GM23248 (cell line): ENCODE measurements at regions not wholly inside any gene's neighbourhood (a gene's known extent, or its start where the extent isn't known, plus 50 kb on each side); places are given as distances from the start of the nearest gene placed in this dataset.
A peak's percentile ranks its signal among the peaks of the same experiment; 100 is the strongest.

Experiments used
- DNase-seq: peaks from one replicate; pipeline ENCODE4 v3.0.0-alpha.2; 2015
- H2AFZ ChIP-seq: fragments of 200-600 bp; sonication (generic); 2 replicates; pipeline ENCODE4 v1.6.1; 2016; ENCODE audit warnings: antibody characterized with exemption
- H3F3A ChIP-seq: fragments of 200-600 bp; sonication (generic); 2 replicates; pipeline ENCODE4 v1.6.1; 2016; ENCODE audit warnings: mild to moderate bottlenecking, antibody characterized with exemption, mixed run types; ENCODE audit not compliant: insufficient read depth
- H3K27ac ChIP-seq: fragments of 200-600 bp; sonication (generic); 2 replicates; pipeline ENCODE4 v1.5.1; 2016; ENCODE audit warnings: mild to moderate bottlenecking
- H3K27me3 ChIP-seq: fragments of 200-600 bp; sonication (generic); replicated peaks from 2 replicates; pipeline ENCODE4 v1.6.1; 2016; ENCODE audit warnings: mild to moderate bottlenecking; ENCODE audit not compliant: insufficient read depth
- H3K36me3 ChIP-seq: fragments of 200-600 bp; sonication (generic); 2 replicates; pipeline ENCODE4 v1.6.1; 2016; ENCODE audit warnings: low read depth, mild to moderate bottlenecking
- H3K4me1 ChIP-seq: fragments of 200-600 bp; sonication (generic); 2 replicates; pipeline ENCODE4 v1.6.1; 2016; ENCODE audit warnings: mild to moderate bottlenecking; ENCODE audit not compliant: insufficient read depth
- H3K4me2 ChIP-seq: fragments of 200-600 bp; sonication (generic); one replicate; pipeline ENCODE4 v1.6.1; 2016; ENCODE audit warnings: mild to moderate bottlenecking; ENCODE audit not compliant: unreplicated experiment
- H3K4me3 ChIP-seq: fragments of 200-600 bp; sonication (generic); 2 replicates; pipeline ENCODE4 v1.5.1; 2016; ENCODE audit warnings: mild to moderate bottlenecking
- H3K79me2 ChIP-seq: fragments of 200-600 bp; sonication (generic); 2 replicates; pipeline ENCODE4 v1.6.1; 2016; ENCODE audit warnings: mild to moderate bottlenecking; ENCODE audit not compliant: insufficient read depth
- H3K9ac ChIP-seq: fragments of 200-600 bp; sonication (generic); 2 replicates; pipeline ENCODE4 v1.6.1; 2016; ENCODE audit warnings: mild to moderate bottlenecking
- H3K9me2 ChIP-seq: fragments of 200-600 bp; sonication (generic); 2 replicates; pipeline ENCODE4 v1.6.1; 2016; ENCODE audit warnings: mixed run types, mild to moderate bottlenecking, moderate library complexity; ENCODE audit not compliant: insufficient read depth
- H3K9me3 ChIP-seq: fragments of 200-600 bp; sonication (generic); one replicate; pipeline ENCODE4 v1.6.1; 2017; ENCODE audit warnings: low read depth
- H4K20me1 ChIP-seq: fragments of 200-600 bp; sonication (generic); 2 replicates; pipeline ENCODE4 v1.6.0; 2016; ENCODE audit not compliant: insufficient read depth
- EZH2 ChIP-seq: fragments of 200-600 bp; sonication (generic); IDR thresholded peaks from 2 replicates; pipeline ENCODE4 v1.6.1; 2018; ENCODE audit warnings: antibody characterized with exemption, mild to moderate bottlenecking; ENCODE audit not compliant: insufficient read depth, poor library complexity, severe bottlenecking
- EZH2phosphoT487 ChIP-seq: fragments of 200-600 bp; sonication (generic); IDR thresholded peaks from 2 replicates; pipeline ENCODE4 v1.6.1; 2018; ENCODE audit warnings: antibody characterized with exemption, moderate library complexity, mild to moderate bottlenecking, low read depth; ENCODE audit not compliant: insufficient read depth
- WGBS, 2 experiments: methylation state at CpG; one replicate each; pipeline ENCODE4 v1.1.6; 2015 to 2017; ENCODE audit warnings: low lambda C conversion rate in 2 of 2, low coverage in 1 of 2; ENCODE audit errors: missing lambda C conversion rate in 2 of 2; 5-methylcytosine and 5-hydroxymethylcytosine counted together
- in situ Hi-C: fragments of 300-500 bp; cut with MboI; formaldehyde crosslinking; loops from 2 replicates; pipeline ENCODE4 v1.15.0; 2020

DNA sequence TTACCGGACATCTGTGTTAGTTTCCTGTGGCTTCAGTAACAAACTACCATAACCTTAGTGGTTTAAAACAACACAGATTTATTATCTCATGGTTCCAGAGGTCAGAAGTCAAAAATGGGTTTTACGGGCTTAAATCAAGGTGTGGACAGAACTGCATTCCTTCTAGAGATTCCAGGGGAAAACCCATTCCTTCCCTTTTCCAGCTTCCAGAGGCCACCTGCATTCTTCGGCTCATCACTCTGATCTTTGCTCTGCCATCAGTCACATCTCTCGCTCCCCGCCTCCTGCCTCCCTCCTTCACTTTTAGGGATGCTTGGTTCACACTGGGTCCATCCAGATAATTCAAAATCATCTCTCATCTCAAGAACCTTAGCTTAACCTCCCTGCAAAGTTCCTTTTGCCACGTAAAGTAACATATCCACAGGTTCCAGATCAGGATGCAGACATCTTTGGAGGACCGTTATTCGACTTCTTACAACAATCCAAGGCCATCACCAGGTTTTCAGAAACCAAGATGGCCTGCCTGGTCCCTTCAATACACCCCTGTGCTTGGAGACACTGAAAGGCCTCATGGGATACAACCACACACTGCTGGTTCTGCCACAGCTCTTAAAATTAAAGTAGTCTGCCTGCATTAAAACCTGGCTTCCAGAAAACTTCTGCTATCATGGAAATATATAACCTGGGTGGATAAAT is 225.9 kb upstream of the MYO3A start:
- no peaks in the 10 kb centered on the region for H3K4me1 ChIP-seq
- TF ChIP-seq EZH2 (no peak), EZH2phosphoT487 (no peak)
- no peaks in the 10 kb centered on the region for H3K36me3 ChIP-seq
- H4K20me1 ChIP-seq = no peaks in the 10 kb centered on the region
- no peaks in the 10 kb centered on the region for H3K9me3 ChIP-seq
- H3K9ac ChIP-seq = no peak overlapping the region
- no peaks in the 10 kb centered on the region for H3F3A ChIP-seq
- H3K27ac ChIP-seq = no peak overlapping the region
- WGBS, 2 experiments = 57 to 63% methylated on average over 8 of the region's 8 CpGs
- no peak overlapping the region for H3K4me2 ChIP-seq
- no peak overlapping the region for H3K4me3 ChIP-seq
- H3K9me2 ChIP-seq = no peaks in the 10 kb centered on the region
- H2AFZ ChIP-seq = no peak overlapping the region
- no peaks in the 10 kb centered on the region for H3K27me3 ChIP-seq
- DNase-seq = no peak
- in situ Hi-C loops = no loop called here
- H3K79me2 ChIP-seq = no peaks in the 10 kb centered on the region

DNA sequence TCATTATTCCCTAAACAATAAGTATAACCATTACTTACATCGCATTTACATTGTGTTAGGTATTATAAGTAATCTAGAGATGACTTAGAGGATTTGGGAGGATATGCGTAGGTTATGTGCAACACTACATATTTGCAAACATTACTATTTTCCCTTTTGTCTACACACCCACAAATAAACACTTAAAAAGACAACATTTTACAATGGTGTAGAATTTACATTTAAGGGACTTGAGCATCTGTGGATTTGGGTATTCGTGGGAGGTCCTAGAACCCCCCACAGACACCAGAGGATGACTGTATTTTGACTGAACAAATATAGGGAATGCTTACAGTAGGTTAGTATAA is 220.2 kb upstream of the MYO3A start:
- H3K9ac ChIP-seq = no peak overlapping the region
- in situ Hi-C loops = no loop called here
- H3K79me2 ChIP-seq = no peaks in the 10 kb centered on the region
- H3K4me2 ChIP-seq = no peak overlapping the region
- no peak overlapping the region for H3K4me3 ChIP-seq
- 58% methylated on average over 3 of the region's 3 CpGs for WGBS, 2 experiments
- no peaks in the 10 kb centered on the region for H4K20me1 ChIP-seq
- no peaks in the 10 kb centered on the region for H3K9me3 ChIP-seq
- H3K27ac ChIP-seq = no peak overlapping the region
- H2AFZ ChIP-seq = no peak overlapping the region
- no peaks in the 10 kb centered on the region for H3K36me3 ChIP-seq
- no peaks in the 10 kb centered on the region for H3K4me1 ChIP-seq
- H3K9me2 ChIP-seq = no peaks in the 10 kb centered on the region
- no peaks in the 10 kb centered on the region for H3F3A ChIP-seq
- DNase-seq = no peak
- TF ChIP-seq EZH2 (no peak), EZH2phosphoT487 (no peak)
- H3K27me3 ChIP-seq = no peaks in the 10 kb centered on the region

DNA sequence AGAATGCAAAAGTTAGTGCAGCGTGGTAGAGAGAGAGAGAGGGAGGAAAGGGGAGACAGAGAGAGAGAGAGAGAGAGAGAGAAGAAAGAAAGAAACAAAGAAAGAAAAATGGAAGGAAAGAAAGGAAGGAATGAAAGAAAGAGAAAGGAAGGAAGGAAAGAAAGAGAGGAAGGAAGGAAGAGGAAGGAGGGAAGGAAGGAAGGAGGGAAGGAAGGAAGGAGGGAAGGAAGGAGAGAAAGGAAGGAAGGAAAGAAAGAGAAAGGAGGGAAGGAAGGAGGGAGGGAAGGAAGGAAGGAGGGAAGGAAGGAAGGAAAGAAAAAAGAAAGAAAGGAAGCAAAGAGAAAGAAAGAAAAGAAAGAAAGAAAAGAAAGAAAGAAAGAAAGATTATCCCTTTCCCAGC is 209.8 kb upstream of the MYO3A start:
- Histone ChIP-seq H3K79me2 (no peaks in the 10 kb centered on the region), H4K20me1 (no peaks in the 10 kb centered on the region), H3K9me3 (no peaks in the 10 kb centered on the region), H3K4me2 (no peak overlapping the region), H3K9ac (no peak overlapping the region), H3K4me3 (no peak overlapping the region), H3K4me1 (no peaks in the 10 kb centered on the region), H3K36me3 (no peaks in the 10 kb centered on the region), H2AFZ (no peak overlapping the region), H3K27me3 (no peaks in the 10 kb centered on the region), H3K9me2 (no peaks in the 10 kb centered on the region), H3K27ac (no peak overlapping the region), H3F3A (no peaks in the 10 kb centered on the region)
- no peak for TF ChIP-seq EZH2
- TF ChIP-seq EZH2phosphoT487 = no peak
- in situ Hi-C loops = no loop called here
- WGBS, 2 experiments = 50 to 54% methylated on average over 1 of the region's 1 CpG
- no peak for DNase-seq

DNA sequence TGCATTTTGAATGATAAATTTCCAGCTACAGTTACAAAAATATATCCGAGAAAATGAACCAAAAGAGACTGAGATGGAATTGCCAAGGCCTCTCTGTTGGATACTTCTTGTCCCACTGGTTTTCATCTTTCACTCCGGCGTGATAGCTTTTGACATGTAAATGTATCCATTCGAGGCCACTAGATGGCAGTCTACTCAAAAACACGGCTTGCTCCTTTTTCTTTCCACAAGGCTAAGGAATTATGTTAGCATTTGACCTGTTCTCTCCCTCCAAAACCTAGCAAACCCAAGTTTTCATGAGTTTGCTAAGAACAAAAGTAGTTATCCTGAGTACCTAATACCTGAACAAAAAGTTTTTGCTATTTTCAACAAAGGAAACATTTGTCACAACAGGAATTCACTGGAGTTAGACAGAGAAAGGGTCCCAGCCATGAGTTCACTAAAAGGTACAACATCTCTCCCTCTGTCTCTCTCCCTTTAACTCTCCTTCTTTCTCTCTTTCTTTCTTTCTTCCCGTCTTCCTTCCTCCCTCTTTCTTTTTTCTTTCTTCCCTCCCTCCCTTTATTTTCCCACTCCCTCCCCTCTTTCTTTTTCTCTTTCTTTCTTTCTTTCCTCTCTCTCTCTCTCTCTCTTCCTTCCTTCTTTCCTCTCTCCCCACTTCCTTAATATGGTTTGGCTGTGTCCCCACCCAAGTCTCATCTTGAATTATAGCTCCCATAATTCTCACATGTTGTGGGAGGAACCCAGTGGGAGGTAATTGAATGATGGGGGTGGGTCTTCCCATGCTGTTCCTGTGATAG is 207.9 kb upstream of the MYO3A start:
- Histone ChIP-seq H3K4me1 (no peaks in the 10 kb centered on the region), H3K27ac (no peak overlapping the region), H3K9ac (no peak overlapping the region), H3F3A (no peaks in the 10 kb centered on the region), H3K36me3 (no peaks in the 10 kb centered on the region), H3K9me3 (no peaks in the 10 kb centered on the region), H3K4me2 (no peak overlapping the region), H2AFZ (0 out of 2 replicates have a peak overlapping the region, but pooled peaks have one; percentile 1), H3K27me3 (no peaks in the 10 kb centered on the region), H4K20me1 (no peaks in the 10 kb centered on the region), H3K79me2 (no peaks in the 10 kb centered on the region), H3K9me2 (no peaks in the 10 kb centered on the region), H3K4me3 (no peak overlapping the region)
- no peak for TF ChIP-seq EZH2phosphoT487
- no peak for TF ChIP-seq EZH2
- DNase-seq = peak; percentile 69
- WGBS, 2 experiments = 7 to 12% methylated on average over 6 of the region's 6 CpGs
- in situ Hi-C loops = no loop called here
